ENCODE measurements at regions not wholly inside any gene's neighbourhood (a gene's known extent, or its start where the extent isn't known, plus 50 kb on each side); places are given as distances from the start of the nearest gene placed in this dataset.
A peak's percentile ranks its signal among the peaks of the same experiment; 100 is the strongest.

- FAIRE-seq (no peak), DNase-seq (ENCODE audit: low spot score) (no peak)
Measured at GRCh38 chrX:13103914-13104274, 59.5 kb upstream of the FAM9C start.

GRCh38 chrX:13103188-13103913 lies 58.9 kb upstream of the FAM9C start:
- DNase-seq (ENCODE audit: low spot score) (no peak), FAIRE-seq (no peak)

DNA sequence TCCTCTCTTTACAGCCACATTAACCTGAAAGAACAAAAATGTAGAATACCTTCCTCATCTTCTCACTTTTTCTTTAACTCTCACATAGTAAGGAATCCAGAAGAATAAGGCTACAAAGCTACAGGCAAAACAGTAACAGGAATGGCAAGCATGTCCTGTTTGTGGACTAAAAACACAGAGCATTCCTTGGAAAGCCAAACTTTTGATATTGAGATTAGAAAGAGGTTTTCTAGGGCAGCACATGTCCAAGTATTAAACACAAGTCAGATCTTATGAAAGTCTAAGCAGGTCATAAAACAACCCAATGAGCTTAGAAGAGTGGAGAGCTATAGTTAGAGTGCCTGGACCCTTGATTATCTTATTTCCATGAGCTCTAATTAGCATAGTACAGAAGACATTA lies 58.2 kb upstream of the FAM9C start:
- FAIRE-seq = no peak

DNA sequence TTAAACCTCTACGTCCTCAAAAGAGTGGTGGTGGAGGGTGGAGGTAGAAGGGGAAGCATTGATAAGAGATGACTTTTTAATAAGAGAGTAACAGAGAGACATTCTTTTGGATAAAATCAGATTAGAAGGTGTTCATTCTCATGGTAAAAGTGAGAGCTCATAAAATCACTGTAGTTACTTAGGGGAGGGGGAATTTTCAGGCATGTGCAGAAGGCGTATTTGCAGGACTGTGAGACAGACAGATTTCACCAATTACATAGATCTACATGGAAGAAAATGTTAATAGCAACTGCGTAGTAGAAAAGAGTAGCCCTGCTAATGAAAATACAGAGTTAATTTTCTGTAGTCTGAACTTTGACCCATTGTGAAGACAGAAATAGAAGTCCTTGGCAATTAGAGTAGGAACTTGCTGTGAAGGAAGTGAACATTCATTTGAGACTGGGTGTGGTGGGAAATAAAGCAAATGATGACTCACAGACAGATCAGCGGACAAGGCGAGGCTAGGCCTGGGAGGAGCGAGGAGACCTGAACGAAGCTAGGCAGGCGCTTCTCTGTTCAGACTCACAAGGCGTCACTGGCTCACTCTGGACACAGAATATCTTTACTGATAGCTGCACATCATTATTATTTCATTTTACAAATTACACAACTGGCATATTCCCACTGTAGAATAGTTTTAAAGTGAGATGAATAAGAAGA lies 57.2 kb upstream of the FAM9C start:
- FAIRE-seq = no peak
- DNase-seq (ENCODE audit: low spot score) = peak; percentile 60

More for the DNA sequence above, 58.2 kb upstream of the FAM9C start:
- DNase-seq (ENCODE audit: low spot score) = no peak

GRCh38 chrX:13099121-13099520 lies 54.7 kb upstream of the FAM9C start:
- FAIRE-seq (no peak), DNase-seq (ENCODE audit: low spot score) (no peak)

DNA sequence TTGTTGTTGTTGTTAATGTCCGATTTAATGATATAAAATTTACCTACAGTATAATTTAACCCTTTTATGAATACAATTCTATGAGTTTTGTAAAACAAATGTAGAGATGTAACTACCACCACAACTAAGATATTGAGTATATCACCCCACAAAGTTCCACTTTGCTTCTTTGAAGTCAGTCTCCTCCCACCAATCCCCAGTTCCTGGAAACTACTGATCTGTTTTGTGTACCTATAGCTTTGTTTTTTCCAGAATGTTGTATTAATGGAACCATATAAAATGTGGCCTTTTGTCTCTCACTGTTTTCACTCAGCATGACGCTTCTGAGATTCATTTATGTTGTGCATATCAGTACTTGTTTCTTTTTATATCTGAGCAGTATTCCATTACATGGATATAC lies 52.3 kb upstream of the FAM9C start:
- FAIRE-seq (no peak), DNase-seq (ENCODE audit: low spot score) (no peak)

DNA sequence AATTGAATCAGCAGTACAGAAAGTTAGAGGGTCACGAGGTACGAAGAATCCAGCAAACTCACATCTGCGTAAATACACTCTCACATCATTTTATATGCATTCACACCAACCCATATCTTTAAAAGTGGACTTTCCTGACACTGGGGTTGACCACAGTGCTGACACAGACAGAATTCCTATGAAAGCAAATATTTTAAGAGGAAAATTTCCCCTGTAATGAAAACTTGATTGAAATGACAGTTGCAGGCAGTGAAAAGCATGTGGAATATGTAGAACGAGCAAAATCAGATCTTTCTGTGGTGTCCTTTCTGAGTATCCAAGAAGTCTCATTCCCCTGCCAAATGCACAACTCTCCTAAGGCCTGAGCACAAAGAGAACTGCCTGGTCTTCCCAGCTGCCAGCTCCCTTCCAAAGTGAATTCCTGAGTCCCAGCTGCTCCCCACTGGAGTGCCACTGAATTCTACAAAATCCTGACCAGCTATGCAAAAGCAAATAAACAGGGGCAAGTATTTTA lies 50.5 kb upstream of the FAM9C start:
- DNase-seq (ENCODE audit: low spot score) = no peak
- no peak for FAIRE-seq

- no peak for DNase-seq (ENCODE audit: low spot score)
Measured at GRCh38 chrX:13094374-13094773, 50.0 kb upstream of the FAM9C start.

More at GRCh38 chrX:13094374-13094773, 50.0 kb upstream of the FAM9C start:
- FAIRE-seq = no peak
